ENCODE measurements at regions not wholly inside any gene's neighbourhood (a gene's known extent, or its start where the extent isn't known, plus 50 kb on each side); places are given as distances from the start of the nearest gene placed in this dataset.

DNA sequence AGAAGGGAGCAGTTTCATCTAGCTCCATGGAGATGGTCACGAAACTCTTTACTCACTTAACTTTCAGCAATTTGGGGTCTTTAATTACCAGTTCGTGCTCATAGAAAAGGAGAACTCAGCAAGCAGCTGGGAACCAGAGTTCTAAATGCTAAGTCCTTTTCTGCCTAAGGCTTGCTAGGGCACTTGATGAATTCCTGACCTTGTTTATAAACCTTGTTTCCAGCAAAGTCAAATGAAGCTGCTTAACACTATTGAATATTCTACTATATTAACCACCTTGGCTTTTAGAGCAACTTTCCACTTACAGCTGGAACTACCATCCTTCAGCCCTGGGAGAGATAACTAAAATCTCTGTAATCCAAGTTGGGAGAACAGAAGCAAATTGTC lies 79.5 kb upstream of the TSC22D2 start:
- H3K36me3 ChIP-seq (ENCODE audit: insufficient read depth) = no peaks in the 10 kb centered on the region
- no peak overlapping the region for H3K4me2 ChIP-seq
- no peak overlapping the region for H2AFZ ChIP-seq (ENCODE audit: low read depth)
- no peak overlapping the region for H3K4me3 ChIP-seq (IDR thresholded peaks at IDR 0.05; ENCODE audit: insufficient read depth, low read depth, low read length)
- H3K9ac ChIP-seq = no peak overlapping the region
- no peak overlapping the region for H3K27ac ChIP-seq
- no peaks in the 10 kb centered on the region for H3K27me3 ChIP-seq (ENCODE audit: insufficient read depth, low read depth)
- H4K20me1 ChIP-seq (ENCODE audit: insufficient read depth) = no peaks in the 10 kb centered on the region
- TF ChIP-seq, protein P1, sequence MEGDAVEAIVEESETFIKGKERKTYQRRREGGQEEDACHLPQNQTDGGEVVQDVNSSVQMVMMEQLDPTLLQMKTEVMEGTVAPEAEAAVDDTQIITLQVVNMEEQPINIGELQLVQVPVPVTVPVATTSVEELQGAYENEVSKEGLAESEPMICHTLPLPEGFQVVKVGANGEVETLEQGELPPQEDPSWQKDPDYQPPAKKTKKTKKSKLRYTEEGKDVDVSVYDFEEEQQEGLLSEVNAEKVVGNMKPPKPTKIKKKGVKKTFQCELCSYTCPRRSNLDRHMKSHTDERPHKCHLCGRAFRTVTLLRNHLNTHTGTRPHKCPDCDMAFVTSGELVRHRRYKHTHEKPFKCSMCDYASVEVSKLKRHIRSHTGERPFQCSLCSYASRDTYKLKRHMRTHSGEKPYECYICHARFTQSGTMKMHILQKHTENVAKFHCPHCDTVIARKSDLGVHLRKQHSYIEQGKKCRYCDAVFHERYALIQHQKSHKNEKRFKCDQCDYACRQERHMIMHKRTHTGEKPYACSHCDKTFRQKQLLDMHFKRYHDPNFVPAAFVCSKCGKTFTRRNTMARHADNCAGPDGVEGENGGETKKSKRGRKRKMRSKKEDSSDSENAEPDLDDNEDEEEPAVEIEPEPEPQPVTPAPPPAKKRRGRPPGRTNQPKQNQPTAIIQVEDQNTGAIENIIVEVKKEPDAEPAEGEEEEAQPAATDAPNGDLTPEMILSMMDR (conservative IDR thresholded peaks at IDR 0.05; ENCODE audit: low read depth, low read length) = no peak
- H3K4me1 ChIP-seq (ENCODE audit: low read depth, poor library complexity, severe bottlenecking) = no peaks in the 10 kb centered on the region
- no peaks in the 10 kb centered on the region for H3K79me2 ChIP-seq (ENCODE audit: insufficient read depth, low read depth)

DNA sequence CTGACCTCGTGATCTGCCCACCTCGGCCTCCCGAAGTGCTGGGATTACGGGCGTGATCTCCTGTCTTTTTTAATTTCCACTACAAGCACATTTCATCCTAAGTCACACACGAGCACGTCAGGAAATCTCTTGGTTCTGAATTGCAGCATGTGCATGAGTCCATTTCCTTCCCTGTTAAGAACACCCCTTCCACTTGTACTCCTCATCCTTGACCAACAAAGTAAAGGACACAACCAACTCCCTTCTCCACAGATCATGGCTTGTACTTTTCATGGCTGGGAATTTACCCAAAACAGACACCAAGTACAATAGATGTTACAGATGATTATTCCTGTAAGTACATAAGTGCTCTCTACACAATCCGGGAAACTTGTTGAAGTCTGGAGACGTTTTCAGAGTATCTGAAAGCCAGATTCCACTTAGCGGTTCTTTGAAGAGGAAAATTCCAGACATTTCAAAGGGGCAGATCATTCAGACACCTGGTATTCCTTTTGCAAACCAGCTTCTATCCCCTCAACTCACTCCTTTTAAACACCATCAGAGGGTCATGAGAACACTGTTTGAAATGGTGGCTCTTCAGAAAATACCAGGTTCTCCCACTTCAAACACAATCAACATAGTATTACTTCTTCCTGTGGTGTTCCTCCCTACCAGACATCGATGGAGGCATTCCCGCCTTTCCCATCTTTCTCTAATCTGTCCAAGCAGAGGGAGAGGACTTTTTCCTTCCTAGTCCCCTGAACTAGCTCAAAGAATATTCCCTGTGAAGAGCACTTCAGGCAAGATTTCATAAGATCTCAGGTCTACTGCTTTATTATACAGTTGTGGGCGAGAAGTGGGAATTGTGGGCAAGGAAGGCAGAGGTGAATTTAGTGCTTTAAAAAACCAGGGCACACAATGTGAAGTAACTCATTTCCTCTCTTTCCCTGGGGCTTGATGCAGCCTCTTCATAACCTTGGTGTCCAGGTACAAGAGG lies 80.1 kb upstream of the TSC22D2 start:
- Histone ChIP-seq H3K79me2 (ENCODE audit: insufficient read depth, low read depth) (no peaks in the 10 kb centered on the region), H3K4me2 (no peak overlapping the region), H3K9ac (no peak overlapping the region), H3K27ac (no peak overlapping the region), H3K36me3 (ENCODE audit: insufficient read depth) (no peaks in the 10 kb centered on the region), H2AFZ (ENCODE audit: low read depth) (no peak overlapping the region), H3K4me1 (ENCODE audit: low read depth, poor library complexity, severe bottlenecking) (no peaks in the 10 kb centered on the region), H4K20me1 (ENCODE audit: insufficient read depth) (no peaks in the 10 kb centered on the region), H3K4me3 (IDR thresholded peaks at IDR 0.05; ENCODE audit: insufficient read depth, low read depth, low read length) (no peak overlapping the region), H3K27me3 (ENCODE audit: insufficient read depth, low read depth) (no peaks in the 10 kb centered on the region)
- TF ChIP-seq, protein P1 (conservative IDR thresholded peaks at IDR 0.05; ENCODE audit: low read depth, low read length) = no peak

DNA sequence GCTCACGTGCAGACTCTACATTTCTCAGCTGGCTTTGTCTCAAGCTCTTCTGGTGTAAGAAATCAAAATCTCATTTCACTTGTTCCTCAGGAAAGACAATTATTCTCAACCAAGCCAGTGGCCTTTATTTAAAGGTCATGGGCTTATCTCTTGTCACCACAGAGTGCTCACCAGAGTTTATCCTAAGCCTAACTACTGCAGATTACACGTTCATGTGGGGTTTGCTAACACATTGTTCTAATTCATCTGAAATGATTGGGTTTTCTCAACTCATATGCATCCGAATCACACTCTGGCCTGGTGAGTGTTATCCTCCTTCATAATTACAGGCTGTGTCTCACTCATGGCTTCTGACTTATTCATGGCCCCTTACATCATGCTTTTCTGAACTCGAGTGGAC lies 83.3 kb upstream of the TSC22D2 start:
- H2AFZ ChIP-seq (ENCODE audit: low read depth) = no peak overlapping the region
- H3K9ac ChIP-seq = no peak overlapping the region
- H3K4me1 ChIP-seq (ENCODE audit: low read depth, poor library complexity, severe bottlenecking) = no peaks in the 10 kb centered on the region
- no peak overlapping the region for H3K4me3 ChIP-seq (IDR thresholded peaks at IDR 0.05; ENCODE audit: insufficient read depth, low read depth, low read length)
- H4K20me1 ChIP-seq (ENCODE audit: insufficient read depth) = no peaks in the 10 kb centered on the region
- H3K36me3 ChIP-seq (ENCODE audit: insufficient read depth) = no peaks in the 10 kb centered on the region
- no peaks in the 10 kb centered on the region for H3K79me2 ChIP-seq (ENCODE audit: insufficient read depth, low read depth)
- no peak overlapping the region for H3K4me2 ChIP-seq
- H3K27ac ChIP-seq = no peak overlapping the region
- no peaks in the 10 kb centered on the region for H3K27me3 ChIP-seq (ENCODE audit: insufficient read depth, low read depth)
- TF ChIP-seq, protein P1 (conservative IDR thresholded peaks at IDR 0.05; ENCODE audit: low read depth, low read length) = no peak

DNA sequence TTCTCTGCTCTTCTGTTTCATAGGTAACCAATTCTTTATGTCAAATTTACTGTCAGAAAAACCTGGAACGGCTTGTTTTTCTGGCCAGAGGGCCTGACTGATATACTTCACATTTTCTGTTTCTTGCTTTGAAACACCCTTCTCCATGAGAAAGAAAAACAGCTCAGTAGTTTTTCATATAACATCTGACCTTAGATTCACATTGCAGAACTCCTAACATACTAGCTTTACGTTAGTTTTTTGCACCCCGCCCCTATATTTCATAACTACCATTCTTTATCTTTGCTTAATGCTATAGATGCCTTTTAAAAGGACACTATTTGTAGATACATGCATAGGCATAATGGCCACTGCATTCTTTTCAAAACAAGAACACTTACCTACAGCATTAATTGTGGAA lies 83.9 kb upstream of the TSC22D2 start:
- Histone ChIP-seq H3K9ac (no peak overlapping the region), H2AFZ (ENCODE audit: low read depth) (no peak overlapping the region), H3K27ac (no peak overlapping the region), H4K20me1 (ENCODE audit: insufficient read depth) (no peaks in the 10 kb centered on the region), H3K27me3 (ENCODE audit: insufficient read depth, low read depth) (no peaks in the 10 kb centered on the region), H3K4me1 (ENCODE audit: low read depth, poor library complexity, severe bottlenecking) (no peaks in the 10 kb centered on the region), H3K4me3 (IDR thresholded peaks at IDR 0.05; ENCODE audit: insufficient read depth, low read depth, low read length) (no peak overlapping the region), H3K4me2 (no peak overlapping the region), H3K36me3 (ENCODE audit: insufficient read depth) (no peaks in the 10 kb centered on the region), H3K79me2 (ENCODE audit: insufficient read depth, low read depth) (no peaks in the 10 kb centered on the region)
- TF ChIP-seq, protein P1 (conservative IDR thresholded peaks at IDR 0.05; ENCODE audit: low read depth, low read length) = no peak

All from KMS-11 (cell line).